DOHH2 (cell line): ENCODE measurements at regions not wholly inside any gene's neighbourhood (a gene's known extent, or its start where the extent isn't known, plus 50 kb on each side); places are given as distances from the start of the nearest gene placed in this dataset.

Experiments
- H3F3A ChIP-seq: fragments of 200-600 bp; sonication (generic), shearing (Covaris generic); 2 replicates; pipeline ENCODE4 v1.6.0; 2016; ENCODE audit warnings: antibody characterized with exemption, mild to moderate bottlenecking; ENCODE audit not compliant: control insufficient read depth, insufficient read depth
- H3K27ac ChIP-seq: fragments of 200-600 bp; sonication (generic); 2 replicates; pipeline ENCODE4 v1.5.1; 2014; ENCODE audit warnings: low read depth, mild to moderate bottlenecking, low read length, moderate library complexity
- H3K27me3 ChIP-seq: fragments of 200-600 bp; sonication (generic); 2 replicates; pipeline ENCODE4 v1.6.1; 2014; ENCODE audit warnings: mild to moderate bottlenecking, low read length, mixed read lengths; ENCODE audit not compliant: control insufficient read depth
- H3K36me3 ChIP-seq: fragments of 200-600 bp; sonication (generic); 2 replicates; pipeline ENCODE4 v1.6.1; 2014; ENCODE audit warnings: mild to moderate bottlenecking, low read length, moderate library complexity, mixed read lengths; ENCODE audit not compliant: control insufficient read depth
- H3K4me1 ChIP-seq: fragments of 200-600 bp; sonication (generic); 2 replicates; pipeline ENCODE4 v1.6.1; 2014; ENCODE audit warnings: mild to moderate bottlenecking, low read length, mixed read lengths; ENCODE audit not compliant: control insufficient read depth
- H3K4me2 ChIP-seq: fragments of 200-600 bp; sonication (generic); 2 replicates; pipeline ENCODE4 v1.6.0; 2014; ENCODE audit warnings: mild to moderate bottlenecking, low read length, moderate library complexity
- H3K4me3 ChIP-seq: fragments of 200-600 bp; sonication (generic); 2 replicates; pipeline ENCODE4 v1.5.1; 2014; ENCODE audit warnings: mild to moderate bottlenecking, low read length, mixed read lengths
- H3K79me2 ChIP-seq: fragments of 200-600 bp; sonication (generic); 2 replicates; pipeline ENCODE4 v1.6.1; 2014; ENCODE audit warnings: mild to moderate bottlenecking, low read length, mixed read lengths; ENCODE audit not compliant: control insufficient read depth
- H3K9me2 ChIP-seq: fragments of 200-600 bp; sonication (generic); replicated peaks from 2 replicates; pipeline ENCODE4 v1.6.1; 2014; ENCODE audit warnings: mild to moderate bottlenecking, low read length, mixed read lengths; ENCODE audit not compliant: control insufficient read depth
- H3K9me3 ChIP-seq: fragments of 200-600 bp; sonication (generic); 2 replicates; pipeline ENCODE4 v1.6.1; 2014; ENCODE audit warnings: antibody characterized with exemption, low read length, mixed read lengths; ENCODE audit not compliant: control insufficient read depth, insufficient read depth
- H4K20me1 ChIP-seq: fragments of 200-600 bp; sonication (generic); 2 replicates; pipeline ENCODE4 v1.6.0; 2014; ENCODE audit warnings: low read depth, mild to moderate bottlenecking, antibody characterized with exemption, low read length, moderate library complexity; ENCODE audit not compliant: control insufficient read depth, insufficient read depth
- CTCF ChIP-seq: fragments of 200-600 bp; sonication (generic); IDR thresholded peaks from one replicate; pipeline ENCODE4 v1.5.1; 2014; ENCODE audit warnings: antibody characterized with exemption, mild to moderate bottlenecking, low read depth, low read length; ENCODE audit not compliant: poor library complexity, severe bottlenecking
- EZH2phosphoT487 ChIP-seq: fragments of 200-600 bp; sonication (generic); IDR thresholded peaks from 2 replicates; pipeline ENCODE4 v1.6.1; 2017; ENCODE audit warnings: borderline replicate concordance, mild to moderate bottlenecking, antibody characterized with exemption, low read length, moderate library complexity, mixed read lengths

- H3K79me2 ChIP-seq: no peaks in the 10 kb centered on the region
These were observed 75.8 kb upstream of the ZEB2 start for GRCh38 chr2:144595686-144596072.

GRCh38 chr2:144595279-144595678, 75.4 kb upstream of the ZEB2 start:
- Histone ChIP-seq H3K4me2 (peak overlapping the region; percentile 96), H4K20me1 (no peaks in the 10 kb centered on the region), H3K4me3 (peak overlapping the region; percentile 72), H3K27me3 (no peaks in the 10 kb centered on the region), H3K79me2 (no peaks in the 10 kb centered on the region), H3K36me3 (no peaks in the 10 kb centered on the region), H3K4me1 (peaks cover 33% of the 10 kb centered on the region), H3K27ac (no peak overlapping the region), H3K9me3 (peaks cover 9% of the 10 kb centered on the region), H3F3A (no peaks in the 10 kb centered on the region), H3K9me2 (no peaks in the 10 kb centered on the region)
- TF ChIP-seq CTCF: no peak
- TF ChIP-seq EZH2phosphoT487: no peak

More at GRCh38 chr2:144595686-144596072, 75.8 kb upstream of the ZEB2 start:
- Histone ChIP-seq H3K9me2 (no peaks in the 10 kb centered on the region), H3K36me3 (no peaks in the 10 kb centered on the region), H3K4me3 (peak overlapping the region; percentile 72), H3F3A (no peaks in the 10 kb centered on the region), H3K4me1 (peaks cover 33% of the 10 kb centered on the region), H3K4me2 (peak overlapping the region; percentile 96), H3K27me3 (no peaks in the 10 kb centered on the region), H3K9me3 (peaks cover 9% of the 10 kb centered on the region), H3K27ac (peak overlapping the region; percentile 23; the same call in 1 of the 2 replicates), H4K20me1 (no peaks in the 10 kb centered on the region)
- no peak for TF ChIP-seq EZH2phosphoT487
- TF ChIP-seq CTCF: no peak

GRCh38 chr2:144593803-144594202, 73.9 kb upstream of the ZEB2 start:
- H3K27me3 ChIP-seq: no peaks in the 10 kb centered on the region
- no peaks in the 10 kb centered on the region for H4K20me1 ChIP-seq
- TF ChIP-seq EZH2phosphoT487 (no peak), CTCF (no peak)

More at GRCh38 chr2:144593803-144594202, 73.9 kb upstream of the ZEB2 start:
- Histone ChIP-seq H3F3A (no peaks in the 10 kb centered on the region), H3K4me2 (no peak overlapping the region), H3K36me3 (no peaks in the 10 kb centered on the region), H3K4me1 (peaks cover 33% of the 10 kb centered on the region), H3K79me2 (no peaks in the 10 kb centered on the region), H3K9me3 (peaks cover 11% of the 10 kb centered on the region), H3K27ac (no peak overlapping the region), H3K9me2 (no peaks in the 10 kb centered on the region), H3K4me3 (no peak overlapping the region)
